T-helper 1 cell treated with Interleukin-12 subunit alpha and Interleukin-12 subunit beta and Interleukin-4 antibody, amounts not matched to agents 30 μg/mL and 1 μg/mL, for 36 hours (primary cell): ENCODE measurements at regions not wholly inside any gene's neighbourhood (a gene's known extent, or its start where the extent isn't known, plus 50 kb on each side); places are given as distances from the start of the nearest gene placed in this dataset.
"Not testable (repeated sequence)": the region's sequence is repeated elsewhere in the genome, so short reads cannot be mapped to it uniquely, and the experiment has no call there.

Experiments
- H3K27ac Mint-ChIP-seq: one replicate; pipeline ENCODE4 v1.8.0; 2021; ENCODE audit warnings: mild to moderate bottlenecking, mixed read lengths
- H3K27me3 Mint-ChIP-seq: one replicate; pipeline ENCODE4 v1.8.0; 2021; ENCODE audit warnings: low read depth, mixed read lengths
- H3K36me3 Mint-ChIP-seq: one replicate; pipeline ENCODE4 v1.8.0; 2021; ENCODE audit warnings: low read depth, mixed read lengths
- H3K4me1 Mint-ChIP-seq: one replicate; pipeline ENCODE4 v1.8.0; 2021; ENCODE audit warnings: low read depth, mixed read lengths
- H3K4me3 Mint-ChIP-seq: one replicate; pipeline ENCODE4 v1.8.0; 2021; ENCODE audit warnings: mild to moderate bottlenecking, moderate library complexity, mixed read lengths
- H3K9me3 Mint-ChIP-seq: one replicate; pipeline ENCODE4 v1.8.0; 2021; ENCODE audit warnings: mixed read lengths

DNA sequence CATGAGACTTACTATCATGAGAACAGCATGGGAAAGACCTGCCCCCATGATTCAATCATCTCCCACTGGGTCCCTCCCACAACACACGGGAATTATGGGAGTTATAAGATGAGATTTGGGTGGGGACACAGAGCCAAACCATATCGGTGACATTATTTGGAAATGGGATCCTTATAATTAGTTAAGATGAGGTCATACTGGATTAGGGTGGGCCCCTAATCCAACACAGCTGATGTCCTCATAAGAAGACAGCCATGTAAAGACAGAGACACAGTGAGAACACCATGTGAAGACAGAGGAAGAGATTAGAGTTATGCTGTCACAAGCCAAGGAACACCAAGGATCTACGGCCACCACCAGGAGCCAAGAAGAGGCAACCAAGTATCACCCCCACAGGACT lies 161.7 kb downstream of the SPTSSA start:
- no peaks in the 10 kb centered on the region for H3K4me1 Mint-ChIP-seq
- H3K27me3 Mint-ChIP-seq = no peaks in the 10 kb centered on the region
- H3K9me3 Mint-ChIP-seq = no peaks in the 10 kb centered on the region
- no peak overlapping the region for H3K4me3 Mint-ChIP-seq
- H3K27ac Mint-ChIP-seq = no peak overlapping the region
- H3K36me3 Mint-ChIP-seq = no peaks in the 10 kb centered on the region

DNA sequence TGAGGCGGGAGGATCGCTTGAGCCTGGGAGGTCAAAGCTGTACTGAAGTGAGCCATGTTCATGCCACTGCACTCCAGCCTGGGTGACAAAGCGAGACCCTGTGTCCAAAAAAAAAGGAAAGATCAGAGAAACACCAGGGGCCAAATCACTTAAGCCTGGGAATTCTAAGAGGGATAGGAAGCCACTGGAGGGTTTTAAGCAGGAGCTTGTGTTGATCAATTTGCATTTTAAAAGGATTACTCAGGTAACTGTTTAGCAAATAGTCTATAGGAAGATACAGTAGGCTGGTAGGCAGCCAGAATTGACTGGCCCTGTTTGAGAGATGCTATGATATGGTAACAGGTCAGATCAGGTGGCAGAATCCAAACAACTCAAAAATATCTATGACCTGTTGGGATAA lies 162.7 kb downstream of the SPTSSA start:
- Mint-ChIP-seq H3K9me3 (no peaks in the 10 kb centered on the region), H3K27me3 (no peaks in the 10 kb centered on the region), H3K4me1 (no peaks in the 10 kb centered on the region), H3K4me3 (no peak overlapping the region), H3K27ac (no peak overlapping the region), H3K36me3 (no peaks in the 10 kb centered on the region)

DNA sequence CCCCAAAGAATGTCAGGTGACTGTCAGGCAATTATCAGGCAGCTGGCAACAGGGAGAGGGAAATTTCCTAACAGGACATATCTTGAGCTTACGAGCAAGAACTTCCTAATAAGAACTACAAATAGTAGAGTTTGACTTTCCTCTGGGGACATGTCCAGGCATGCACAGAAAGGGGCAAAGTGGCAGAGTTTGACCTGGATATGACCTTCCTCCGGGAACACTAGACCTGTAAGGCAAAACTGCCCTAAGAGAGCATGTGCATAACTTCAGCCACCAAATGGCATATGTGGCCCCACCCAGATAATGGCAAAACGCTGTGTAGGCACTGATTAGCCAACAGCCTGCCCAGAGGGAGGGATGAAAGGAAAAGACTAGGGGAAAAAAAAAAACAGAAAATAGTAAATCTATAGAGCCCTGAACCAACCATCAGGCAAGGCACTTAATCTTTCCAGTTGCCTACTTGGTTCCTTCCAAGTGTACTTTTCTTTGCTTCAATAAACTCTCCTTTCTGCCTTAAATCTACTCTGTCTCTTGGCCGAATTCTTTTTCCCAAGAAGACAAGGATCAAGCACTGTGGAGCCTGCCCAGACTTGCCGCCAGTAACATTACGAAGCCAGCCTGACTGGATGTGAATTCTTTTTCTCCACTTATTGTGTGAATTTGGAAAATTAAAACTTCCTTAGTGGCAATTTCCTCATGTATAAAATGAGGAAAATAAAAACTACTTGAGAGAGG lies 164.1 kb downstream of the SPTSSA start:
- H3K27ac Mint-ChIP-seq = no peak overlapping the region
- H3K4me3 Mint-ChIP-seq = no peak overlapping the region
- no peaks in the 10 kb centered on the region for H3K4me1 Mint-ChIP-seq
- H3K27me3 Mint-ChIP-seq = no peaks in the 10 kb centered on the region
- no peaks in the 10 kb centered on the region for H3K9me3 Mint-ChIP-seq
- no peaks in the 10 kb centered on the region for H3K36me3 Mint-ChIP-seq

DNA sequence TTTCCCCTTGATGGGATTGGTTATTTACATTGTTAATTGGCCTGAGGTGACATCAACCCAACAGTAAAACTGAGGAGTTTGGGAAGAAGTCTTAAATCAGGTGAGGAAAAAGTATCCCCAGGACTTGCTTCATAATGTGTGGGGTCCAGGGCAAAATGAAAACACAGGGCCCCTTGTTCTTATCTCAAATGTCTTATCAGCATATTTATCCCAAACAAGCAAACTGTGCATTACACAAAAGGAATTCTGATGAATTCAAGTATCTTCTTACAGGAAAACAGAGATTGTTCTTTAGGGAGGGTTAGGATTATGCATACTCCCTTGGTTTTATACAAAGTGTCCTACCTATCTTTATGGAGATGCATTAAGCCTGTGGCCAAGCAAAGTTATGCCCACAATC lies 178.4 kb downstream of the SPTSSA start:
- H3K9me3 Mint-ChIP-seq = no peaks in the 10 kb centered on the region
- H3K27me3 Mint-ChIP-seq = no peaks in the 10 kb centered on the region
- no peak overlapping the region for H3K27ac Mint-ChIP-seq

DNA sequence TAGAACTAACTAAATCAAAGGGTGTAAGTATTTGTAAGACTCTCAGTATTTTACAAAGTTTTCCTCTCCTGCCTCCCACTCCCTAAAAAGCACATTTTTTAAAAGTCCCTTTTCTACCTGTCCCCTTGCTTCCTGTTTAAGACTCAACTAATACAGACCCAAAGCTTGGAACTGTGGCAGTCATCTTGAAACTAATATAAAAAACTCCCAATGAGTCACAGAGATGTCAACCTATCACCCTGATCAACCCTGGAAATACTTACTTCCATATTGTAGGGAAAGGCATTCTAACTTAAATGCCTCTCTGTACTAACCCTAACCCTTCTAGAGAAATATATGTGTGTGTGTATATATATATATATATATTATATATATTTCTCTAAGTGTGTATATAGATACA lies 184.8 kb downstream of the SPTSSA start:
- H3K27ac Mint-ChIP-seq = no peak overlapping the region
- H3K9me3 Mint-ChIP-seq = no peaks in the 10 kb centered on the region
- no peaks in the 10 kb centered on the region for H3K36me3 Mint-ChIP-seq
- H3K4me3 Mint-ChIP-seq = no peak overlapping the region
- no peaks in the 10 kb centered on the region for H3K4me1 Mint-ChIP-seq
- no peaks in the 10 kb centered on the region for H3K27me3 Mint-ChIP-seq

More for the DNA sequence above, 178.4 kb downstream of the SPTSSA start:
- Mint-ChIP-seq H3K4me3 (no peak overlapping the region), H3K4me1 (no peaks in the 10 kb centered on the region), H3K36me3 (no peaks in the 10 kb centered on the region)

DNA sequence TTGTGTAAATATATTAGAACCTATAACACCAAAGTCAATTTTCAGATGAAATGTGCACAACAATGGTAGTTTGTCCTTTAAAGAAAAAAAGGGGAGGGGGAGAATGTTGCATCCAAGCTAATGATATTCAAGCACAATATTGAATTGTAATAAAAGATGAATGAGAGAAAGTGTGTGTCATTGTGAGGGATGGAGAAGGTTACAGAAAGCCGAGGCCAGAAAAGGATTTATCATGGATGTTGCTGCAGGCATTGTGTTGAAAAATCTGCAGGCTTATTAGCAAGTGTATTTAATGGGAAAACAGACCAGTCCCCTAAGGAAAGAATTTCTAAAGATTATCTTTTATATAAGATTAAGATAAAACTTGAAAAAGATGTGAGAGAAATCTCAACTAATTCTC lies 186.5 kb downstream of the SPTSSA start:
- H3K27me3 Mint-ChIP-seq = peaks cover 5% of the 10 kb centered on the region
- H3K27ac Mint-ChIP-seq = no peak overlapping the region
- H3K9me3 Mint-ChIP-seq = no peaks in the 10 kb centered on the region
- H3K4me1 Mint-ChIP-seq = no peaks in the 10 kb centered on the region
- H3K36me3 Mint-ChIP-seq = no peaks in the 10 kb centered on the region
- no peak overlapping the region for H3K4me3 Mint-ChIP-seq

DNA sequence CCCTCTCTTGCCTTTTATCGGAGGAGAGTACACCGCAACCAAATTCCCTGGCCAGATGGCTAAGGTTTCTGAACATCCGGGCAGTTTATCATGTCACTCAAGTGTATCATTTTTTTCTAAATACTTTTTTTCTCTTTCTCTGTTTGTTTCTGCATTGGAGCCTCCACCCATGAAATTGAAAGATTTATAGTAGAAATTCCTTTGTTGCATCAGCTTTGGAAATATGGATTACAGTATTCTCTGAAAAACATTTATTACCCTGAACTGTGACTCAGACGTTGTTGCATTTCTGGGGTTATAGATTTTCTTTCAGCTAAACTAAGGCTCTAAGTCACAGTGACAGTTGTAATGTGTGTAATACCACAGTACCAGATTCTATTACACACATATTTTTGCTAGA lies 187.0 kb downstream of the SPTSSA start:
- Mint-ChIP-seq H3K9me3 (no peaks in the 10 kb centered on the region), H3K27me3 (peaks cover 5% of the 10 kb centered on the region), H3K36me3 (no peaks in the 10 kb centered on the region), H3K4me3 (no peak overlapping the region), H3K4me1 (no peaks in the 10 kb centered on the region), H3K27ac (no peak overlapping the region)

DNA sequence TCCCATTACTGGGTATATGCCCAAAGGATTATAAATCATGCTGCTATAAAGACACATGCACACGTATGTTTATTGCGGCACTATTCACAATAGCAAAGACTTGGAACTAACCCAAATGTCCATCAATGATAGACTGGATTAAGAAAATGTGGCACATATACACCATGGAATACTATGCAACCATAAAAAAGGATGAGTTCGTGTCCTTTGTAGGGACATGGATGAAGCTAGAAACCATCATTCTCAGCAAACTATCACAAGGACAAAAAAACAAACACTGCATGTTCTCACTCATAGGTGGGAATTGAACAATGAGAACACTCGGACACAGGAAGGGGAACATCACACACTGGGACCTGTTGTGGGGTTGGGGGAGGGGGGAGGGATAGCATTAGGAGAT lies 188.3 kb downstream of the SPTSSA start:
- H3K36me3 Mint-ChIP-seq, H3K27me3 Mint-ChIP-seq, H3K4me1 Mint-ChIP-seq, H3K4me3 Mint-ChIP-seq, H3K27ac Mint-ChIP-seq, H3K9me3 Mint-ChIP-seq: not testable (repeated sequence)

DNA sequence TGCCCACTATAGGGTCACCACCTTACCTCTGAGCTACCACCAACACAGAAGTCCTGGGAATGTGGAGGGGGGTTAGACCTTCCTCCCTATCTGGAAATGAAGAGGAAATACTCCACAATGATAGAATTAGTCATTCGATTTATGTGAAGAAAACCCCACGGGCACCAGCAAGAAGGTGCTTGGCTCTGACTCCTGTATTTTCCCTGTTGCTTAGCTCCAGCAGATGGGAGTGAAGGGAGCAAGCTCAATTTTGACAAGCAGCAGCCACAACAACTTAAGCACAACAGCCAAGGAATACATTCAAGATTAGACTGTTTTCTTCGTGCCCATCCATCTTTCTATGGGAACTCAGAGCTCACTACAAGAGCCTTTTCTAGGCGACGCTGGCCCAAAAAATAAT lies 191.7 kb downstream of the SPTSSA start:
- H3K36me3 Mint-ChIP-seq = no peaks in the 10 kb centered on the region

DNA sequence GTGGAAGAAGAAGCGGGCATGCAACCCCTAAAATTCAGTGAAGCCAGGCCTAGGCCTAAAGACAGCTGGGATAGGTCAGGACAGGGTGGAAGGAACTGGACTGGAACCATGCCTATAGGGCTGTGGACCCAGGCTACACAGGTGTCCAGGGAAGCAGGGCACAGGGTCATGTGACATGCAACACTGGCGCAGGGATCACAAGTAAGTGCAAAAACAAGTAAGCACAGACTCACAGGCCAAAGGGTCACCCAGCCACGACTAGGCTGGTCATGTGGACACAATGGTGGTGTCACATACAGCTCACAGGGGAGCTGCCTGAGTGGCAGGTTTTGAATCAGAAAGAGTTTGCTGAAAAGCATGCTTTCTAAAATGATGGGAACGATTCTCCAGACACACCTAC lies 195.7 kb downstream of the SPTSSA start:
- no peak overlapping the region for H3K27ac Mint-ChIP-seq
- no peaks in the 10 kb centered on the region for H3K4me1 Mint-ChIP-seq
- peaks cover 4% of the 10 kb centered on the region for H3K27me3 Mint-ChIP-seq
- no peaks in the 10 kb centered on the region for H3K9me3 Mint-ChIP-seq
- no peak overlapping the region for H3K4me3 Mint-ChIP-seq
- no peaks in the 10 kb centered on the region for H3K36me3 Mint-ChIP-seq

More for the DNA sequence above, 191.7 kb downstream of the SPTSSA start:
- Mint-ChIP-seq H3K9me3 (no peaks in the 10 kb centered on the region), H3K27ac (no peak overlapping the region), H3K27me3 (peaks cover 9% of the 10 kb centered on the region), H3K4me1 (no peaks in the 10 kb centered on the region), H3K4me3 (no peak overlapping the region)

DNA sequence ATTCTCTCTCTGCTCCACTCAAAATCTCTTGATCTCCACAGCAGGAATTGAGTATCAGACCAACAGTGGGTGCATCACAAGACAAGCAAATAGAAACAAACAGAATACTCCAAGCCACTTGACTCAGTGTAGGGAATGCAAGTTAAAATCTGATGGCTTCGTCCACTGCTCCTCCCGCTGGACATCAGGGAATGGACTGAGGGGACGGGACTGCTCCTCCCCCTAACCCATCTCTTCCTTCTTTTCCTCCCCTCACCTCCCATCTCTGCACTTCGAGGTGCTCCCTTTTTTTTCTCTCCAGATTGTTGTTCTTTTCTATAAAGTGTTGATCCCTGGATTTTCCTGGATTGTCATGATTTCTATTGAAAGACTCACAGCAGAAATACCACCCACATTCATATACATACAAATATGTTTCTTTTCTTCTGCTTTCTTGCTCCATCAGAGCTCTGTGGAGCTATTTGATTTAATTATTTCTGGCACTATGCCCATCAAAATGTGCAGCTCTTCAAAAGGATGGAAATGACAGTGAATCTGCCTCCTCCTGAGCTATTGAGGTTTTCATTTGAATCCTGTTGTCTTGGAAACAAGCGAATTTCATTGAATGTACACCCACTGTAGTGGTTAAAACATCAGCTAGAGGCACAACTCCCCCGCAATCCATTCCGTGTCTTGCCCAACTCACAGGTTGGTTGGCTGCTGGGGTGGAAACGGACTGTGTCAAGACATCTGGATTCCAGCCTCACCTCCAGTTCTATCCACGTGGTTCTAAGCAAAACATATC lies 199.7 kb downstream of the SPTSSA start:
- no peak overlapping the region for H3K27ac Mint-ChIP-seq
- H3K36me3 Mint-ChIP-seq = no peaks in the 10 kb centered on the region
- no peaks in the 10 kb centered on the region for H3K9me3 Mint-ChIP-seq
- no peak overlapping the region for H3K4me3 Mint-ChIP-seq
- H3K27me3 Mint-ChIP-seq = peaks cover 17% of the 10 kb centered on the region
- no peaks in the 10 kb centered on the region for H3K4me1 Mint-ChIP-seq

DNA sequence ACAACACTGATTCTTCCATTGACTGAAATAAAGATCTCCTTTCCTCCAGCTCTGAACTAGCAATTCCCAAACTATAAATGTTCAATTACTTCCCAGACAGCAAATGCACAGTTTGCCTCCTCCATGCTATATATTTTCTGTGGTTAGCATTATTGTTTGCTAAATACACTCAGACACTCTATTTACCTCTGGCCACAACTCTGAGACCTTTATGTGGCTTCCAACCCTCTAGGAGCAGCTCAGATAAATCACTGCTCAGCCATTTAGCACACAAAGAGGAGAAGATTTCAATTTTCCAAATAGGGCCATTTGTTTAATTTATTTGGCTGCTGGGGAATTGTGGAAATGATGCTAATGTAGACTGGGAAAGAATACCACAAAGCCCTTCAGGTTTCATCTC lies 202.0 kb downstream of the SPTSSA start:
- no peak overlapping the region for H3K4me3 Mint-ChIP-seq
- no peaks in the 10 kb centered on the region for H3K9me3 Mint-ChIP-seq
- H3K27ac Mint-ChIP-seq = no peak overlapping the region
- H3K27me3 Mint-ChIP-seq = peaks cover 19% of the 10 kb centered on the region
- no peaks in the 10 kb centered on the region for H3K36me3 Mint-ChIP-seq
- no peaks in the 10 kb centered on the region for H3K4me1 Mint-ChIP-seq

DNA sequence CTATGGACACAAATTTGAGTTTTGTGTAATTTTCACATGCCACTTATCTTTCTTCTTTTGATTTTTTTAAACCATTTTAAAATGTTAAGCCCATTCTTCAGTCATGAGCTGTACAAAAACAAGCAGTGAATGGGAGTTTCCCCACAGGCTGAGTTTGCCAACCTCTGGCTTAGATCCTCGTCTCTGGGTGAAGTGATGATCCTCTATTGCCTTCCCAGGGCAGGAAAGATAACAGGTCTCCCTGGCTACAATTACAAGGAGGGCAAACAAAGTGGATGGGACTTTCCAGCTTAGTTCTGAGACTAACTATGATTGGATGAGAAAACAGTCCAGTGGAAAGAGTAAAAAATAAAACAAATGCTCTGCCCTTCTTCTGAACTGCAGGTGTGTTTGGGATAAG lies 203.7 kb downstream of the SPTSSA start:
- no peaks in the 10 kb centered on the region for H3K36me3 Mint-ChIP-seq
- no peak overlapping the region for H3K4me3 Mint-ChIP-seq
- peaks cover 19% of the 10 kb centered on the region for H3K27me3 Mint-ChIP-seq
- H3K4me1 Mint-ChIP-seq = no peaks in the 10 kb centered on the region
- H3K9me3 Mint-ChIP-seq = no peaks in the 10 kb centered on the region
- no peak overlapping the region for H3K27ac Mint-ChIP-seq

DNA sequence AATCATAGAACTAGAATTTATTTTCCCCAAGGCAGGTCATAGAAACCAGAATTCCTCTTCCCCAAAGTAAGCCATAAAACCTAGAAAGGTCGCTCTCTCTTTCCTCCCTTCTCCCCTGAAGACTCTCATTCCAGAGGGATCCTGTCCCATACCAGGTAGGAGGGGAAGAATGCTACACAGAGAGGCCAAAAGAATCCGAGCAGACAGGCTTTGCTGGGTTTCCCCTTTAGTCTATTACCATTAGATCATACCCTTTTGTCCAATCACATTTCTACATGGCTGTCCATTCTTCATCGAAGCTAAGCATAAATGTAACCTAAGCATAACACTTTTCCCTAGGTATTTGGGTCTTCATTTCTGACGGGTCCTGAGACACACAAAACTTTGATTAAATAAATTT lies 204.5 kb downstream of the SPTSSA start:
- H3K27ac Mint-ChIP-seq = no peak overlapping the region
- no peaks in the 10 kb centered on the region for H3K36me3 Mint-ChIP-seq
- H3K4me3 Mint-ChIP-seq = no peak overlapping the region
- peaks cover 19% of the 10 kb centered on the region for H3K27me3 Mint-ChIP-seq
- no peaks in the 10 kb centered on the region for H3K4me1 Mint-ChIP-seq
- H3K9me3 Mint-ChIP-seq = no peaks in the 10 kb centered on the region

DNA sequence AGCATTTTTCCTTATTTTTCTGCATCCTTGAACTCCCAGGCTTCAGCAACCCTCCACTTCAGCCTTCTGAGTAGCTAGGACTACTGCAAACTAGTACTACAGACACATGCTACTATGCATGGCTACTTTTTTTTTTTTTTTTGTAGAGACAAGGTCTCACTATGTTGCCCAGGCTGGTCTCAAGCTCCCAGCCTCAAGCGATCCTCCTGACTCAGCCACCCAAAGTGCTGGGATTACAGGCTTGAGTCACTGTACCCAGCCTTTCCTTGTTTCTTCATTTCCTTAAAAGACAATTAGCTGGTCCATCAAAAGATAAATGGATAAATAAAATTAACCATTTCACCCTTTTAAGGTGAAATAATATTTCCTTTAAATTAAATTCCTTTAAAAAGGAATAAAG lies 205.8 kb downstream of the SPTSSA start:
- H3K27me3 Mint-ChIP-seq = peaks cover 24% of the 10 kb centered on the region
- H3K9me3 Mint-ChIP-seq = no peaks in the 10 kb centered on the region
- no peak overlapping the region for H3K4me3 Mint-ChIP-seq
- no peak overlapping the region for H3K27ac Mint-ChIP-seq
- no peaks in the 10 kb centered on the region for H3K4me1 Mint-ChIP-seq
- H3K36me3 Mint-ChIP-seq = no peaks in the 10 kb centered on the region
